ENCODE measurements at regions not wholly inside any gene's neighbourhood (a gene's known extent, or its start where the extent isn't known, plus 50 kb on each side); places are given as distances from the start of the nearest gene placed in this dataset.
A peak's percentile ranks its signal among the peaks of the same experiment; 100 is the strongest.
"Not testable (repeated sequence)": the region's sequence is repeated elsewhere in the genome, so short reads cannot be mapped to it uniquely, and the experiment has no call there.

DNA sequence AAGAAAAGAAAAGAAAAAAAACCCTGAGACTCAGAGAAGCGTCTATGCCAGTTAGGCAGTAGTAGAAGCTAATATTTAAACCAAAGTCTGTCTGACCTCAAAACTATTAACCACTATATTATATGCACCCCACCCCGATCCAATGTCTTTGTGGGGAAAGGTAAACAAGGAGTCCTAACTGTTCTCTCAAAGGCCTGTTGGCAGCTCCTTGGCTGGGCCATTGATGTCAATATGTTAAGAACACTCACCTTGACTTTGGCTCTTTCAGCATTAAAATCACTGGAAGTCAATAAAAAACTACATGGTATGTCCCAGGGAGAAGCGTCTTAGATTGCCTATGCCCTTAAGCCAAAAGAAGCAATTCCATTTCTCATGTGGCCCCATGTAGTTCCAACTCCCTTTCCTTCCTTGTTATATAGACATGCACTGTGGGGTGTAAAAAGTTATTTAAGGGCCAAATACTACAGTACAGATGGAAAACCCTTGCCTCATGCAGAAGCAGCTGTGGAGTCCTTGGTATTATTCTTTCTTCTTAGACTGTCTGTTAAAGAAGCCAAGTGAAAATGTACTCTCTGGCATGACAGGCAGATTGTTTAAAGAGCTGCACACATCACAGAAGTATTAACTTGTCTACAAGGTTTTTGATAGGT lies 308.6 kb upstream of the RPS23 start:
- Histone ChIP-seq H2AFZ (no peak overlapping the region), H3K36me3 (ENCODE audit: control insufficient read depth, insufficient read depth, low read length) (no peaks in the 10 kb centered on the region), H3K27ac (no peak overlapping the region), H3K79me2 (no peaks in the 10 kb centered on the region), H3K9ac (no peak overlapping the region), H3K4me2 (ENCODE audit: low read length) (no peak overlapping the region), H3K27me3 (ENCODE audit: control insufficient read depth, insufficient read depth, low read length) (no peaks in the 10 kb centered on the region), H3K4me3 (ENCODE audit: low read depth, low read length) (no peak overlapping the region), H3K9me3 (ENCODE audit: control insufficient read depth, low read length) (no peaks in the 10 kb centered on the region), H3K4me1 (no peaks in the 10 kb centered on the region)
- TF ChIP-seq, protein P1, sequence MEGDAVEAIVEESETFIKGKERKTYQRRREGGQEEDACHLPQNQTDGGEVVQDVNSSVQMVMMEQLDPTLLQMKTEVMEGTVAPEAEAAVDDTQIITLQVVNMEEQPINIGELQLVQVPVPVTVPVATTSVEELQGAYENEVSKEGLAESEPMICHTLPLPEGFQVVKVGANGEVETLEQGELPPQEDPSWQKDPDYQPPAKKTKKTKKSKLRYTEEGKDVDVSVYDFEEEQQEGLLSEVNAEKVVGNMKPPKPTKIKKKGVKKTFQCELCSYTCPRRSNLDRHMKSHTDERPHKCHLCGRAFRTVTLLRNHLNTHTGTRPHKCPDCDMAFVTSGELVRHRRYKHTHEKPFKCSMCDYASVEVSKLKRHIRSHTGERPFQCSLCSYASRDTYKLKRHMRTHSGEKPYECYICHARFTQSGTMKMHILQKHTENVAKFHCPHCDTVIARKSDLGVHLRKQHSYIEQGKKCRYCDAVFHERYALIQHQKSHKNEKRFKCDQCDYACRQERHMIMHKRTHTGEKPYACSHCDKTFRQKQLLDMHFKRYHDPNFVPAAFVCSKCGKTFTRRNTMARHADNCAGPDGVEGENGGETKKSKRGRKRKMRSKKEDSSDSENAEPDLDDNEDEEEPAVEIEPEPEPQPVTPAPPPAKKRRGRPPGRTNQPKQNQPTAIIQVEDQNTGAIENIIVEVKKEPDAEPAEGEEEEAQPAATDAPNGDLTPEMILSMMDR (IDR thresholded peaks at IDR 0.05) = no peak

DNA sequence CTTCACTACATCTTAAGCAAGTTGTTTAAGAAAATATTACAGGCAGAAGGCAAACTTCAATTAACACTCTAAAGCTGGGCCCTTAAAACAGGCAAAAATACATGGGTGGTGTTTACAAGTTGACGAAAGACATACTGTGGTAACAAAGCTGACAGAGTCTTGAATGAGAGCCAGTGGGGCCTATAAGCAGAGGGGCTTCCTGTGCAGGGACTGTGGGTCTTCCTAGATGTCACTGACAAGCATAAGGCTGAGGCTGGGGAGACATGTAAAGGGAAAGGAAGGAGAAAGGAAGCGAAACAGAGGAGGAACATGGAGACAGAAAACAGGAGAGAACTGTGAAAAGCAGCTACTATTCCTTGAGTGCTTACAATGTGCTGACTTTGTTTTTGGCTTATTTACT lies 308.0 kb upstream of the RPS23 start:
- H3K9ac ChIP-seq = no peak overlapping the region
- peak overlapping the region; percentile 15 for H3K4me2 ChIP-seq (ENCODE audit: low read length)
- H3K27ac ChIP-seq = no peak overlapping the region

DNA sequence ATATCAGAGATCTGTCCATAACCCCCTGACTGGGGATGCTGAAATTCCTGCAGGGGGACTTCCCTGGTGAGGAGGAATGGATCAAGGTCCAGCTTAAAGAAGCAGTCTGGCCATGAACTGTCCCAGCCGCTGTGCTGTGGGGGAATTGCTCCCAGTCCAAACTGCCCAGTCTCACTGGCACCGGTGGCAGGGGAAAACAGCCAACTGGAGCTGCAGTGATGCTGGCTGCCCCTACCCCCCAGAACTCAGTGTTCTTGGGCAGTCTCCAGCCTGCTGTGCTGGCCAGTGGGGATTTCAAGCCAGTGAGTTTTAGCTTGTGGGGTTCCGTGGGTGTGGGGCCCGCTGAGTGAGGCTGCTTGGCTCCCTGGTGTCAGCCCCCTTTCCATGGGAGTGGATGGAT lies 306.5 kb upstream of the RPS23 start:
- no peaks in the 10 kb centered on the region for H3K27me3 ChIP-seq (ENCODE audit: control insufficient read depth, insufficient read depth, low read length)
- no peaks in the 10 kb centered on the region for H3K36me3 ChIP-seq (ENCODE audit: control insufficient read depth, insufficient read depth, low read length)
- H3K9ac ChIP-seq = no peak overlapping the region
- TF ChIP-seq, protein P1 (IDR thresholded peaks at IDR 0.05) = no peak
- H2AFZ ChIP-seq = no peak overlapping the region
- no peaks in the 10 kb centered on the region for H3K79me2 ChIP-seq
- no peaks in the 10 kb centered on the region for H3K9me3 ChIP-seq (ENCODE audit: control insufficient read depth, low read length)
- H3K4me1 ChIP-seq = no peaks in the 10 kb centered on the region
- H3K4me3 ChIP-seq (ENCODE audit: low read depth, low read length) = no peak overlapping the region
- H3K27ac ChIP-seq = no peak overlapping the region
- H3K4me2 ChIP-seq (ENCODE audit: low read length) = no peak overlapping the region

More for the DNA sequence above, 308.0 kb upstream of the RPS23 start:
- Histone ChIP-seq H3K79me2 (no peaks in the 10 kb centered on the region), H2AFZ (peak overlapping the region; percentile 26), H3K36me3 (ENCODE audit: control insufficient read depth, insufficient read depth, low read length) (no peaks in the 10 kb centered on the region), H3K4me1 (no peaks in the 10 kb centered on the region), H3K9me3 (ENCODE audit: control insufficient read depth, low read length) (no peaks in the 10 kb centered on the region), H3K27me3 (ENCODE audit: control insufficient read depth, insufficient read depth, low read length) (no peaks in the 10 kb centered on the region), H3K4me3 (ENCODE audit: low read depth, low read length) (no peak overlapping the region)
- TF ChIP-seq, protein P1 (IDR thresholded peaks at IDR 0.05) = no peak

DNA sequence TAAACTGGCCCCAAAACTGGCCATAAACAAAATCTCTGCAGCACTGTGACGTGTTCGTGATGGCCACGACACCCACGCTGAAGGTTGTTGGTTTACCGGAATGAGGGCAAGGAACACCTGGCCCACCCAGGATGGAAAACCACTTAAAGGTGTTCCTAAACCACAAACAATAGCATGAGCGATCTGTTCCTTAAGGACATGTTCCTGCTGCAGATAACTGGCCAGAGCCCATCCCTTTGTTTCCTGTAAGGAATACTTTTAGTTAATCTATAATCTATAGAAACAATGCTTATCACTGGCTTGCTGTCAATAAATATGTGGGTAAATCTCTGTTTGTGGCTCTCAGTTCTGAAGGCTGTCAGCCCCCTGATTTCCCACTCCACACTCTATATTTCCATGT lies 305.2 kb upstream of the RPS23 start:
- not testable (repeated sequence) for H3K4me1 ChIP-seq, H3K79me2 ChIP-seq

DNA sequence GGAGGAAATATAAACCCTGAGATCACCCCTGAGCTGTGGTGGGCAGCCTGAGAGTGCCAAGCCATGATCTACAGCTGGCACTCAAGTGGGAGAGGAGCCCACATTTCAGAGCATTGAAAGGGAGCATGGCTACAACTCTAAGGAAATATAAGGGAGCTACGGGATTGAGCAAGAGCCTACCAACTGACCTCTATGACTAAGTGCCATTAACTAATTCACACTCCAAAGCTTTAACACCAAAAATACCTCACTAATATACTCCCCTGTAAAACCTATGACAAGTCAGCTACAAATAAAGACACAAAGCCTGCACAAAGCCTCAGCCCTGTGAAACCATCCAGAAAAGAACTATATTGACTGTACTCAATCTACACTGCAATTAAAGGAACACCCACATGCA lies 286.8 kb upstream of the RPS23 start:
- H2AFZ ChIP-seq = no peak overlapping the region

More for the DNA sequence above, 305.2 kb upstream of the RPS23 start:
- H3K4me2 ChIP-seq (ENCODE audit: low read length); H2AFZ ChIP-seq; H3K9ac ChIP-seq; H3K4me3 ChIP-seq (ENCODE audit: low read depth, low read length); H3K9me3 ChIP-seq (ENCODE audit: control insufficient read depth, low read length); H3K27me3 ChIP-seq (ENCODE audit: control insufficient read depth, insufficient read depth, low read length); H3K27ac ChIP-seq; H3K36me3 ChIP-seq (ENCODE audit: control insufficient read depth, insufficient read depth, low read length): not testable (repeated sequence)

More for the DNA sequence above, 286.8 kb upstream of the RPS23 start:
- H3K4me2 ChIP-seq (ENCODE audit: low read length) = no peak overlapping the region
- H3K36me3 ChIP-seq (ENCODE audit: control insufficient read depth, insufficient read depth, low read length) = no peaks in the 10 kb centered on the region
- H3K9ac ChIP-seq = no peak overlapping the region
- no peaks in the 10 kb centered on the region for H3K9me3 ChIP-seq (ENCODE audit: control insufficient read depth, low read length)
- no peak overlapping the region for H3K4me3 ChIP-seq (ENCODE audit: low read depth, low read length)
- H3K4me1 ChIP-seq = no peaks in the 10 kb centered on the region
- TF ChIP-seq, protein P1 (IDR thresholded peaks at IDR 0.05) = no peak
- H3K27me3 ChIP-seq (ENCODE audit: control insufficient read depth, insufficient read depth, low read length) = no peaks in the 10 kb centered on the region
- H3K79me2 ChIP-seq = no peaks in the 10 kb centered on the region
- no peak overlapping the region for H3K27ac ChIP-seq

Data from parathyroid adenoma (tissue), 2 donors.